Loucy (cell line): ENCODE measurements at regions not wholly inside any gene's neighbourhood (a gene's known extent, or its start where the extent isn't known, plus 50 kb on each side); places are given as distances from the start of the nearest gene placed in this dataset.

Source experiments
- H2AFZ ChIP-seq: fragments of 200-600 bp; sonication (generic); 2 replicates; pipeline ENCODE4 v1.6.0; 2016; ENCODE audit warnings: antibody characterized with exemption, mild to moderate bottlenecking, low read length, moderate library complexity
- H3F3A ChIP-seq: fragments of 200-600 bp; 2 replicates; pipeline ENCODE4 v1.6.0; 2016; ENCODE audit warnings: antibody characterized with exemption, low read depth, mild to moderate bottlenecking
- H3K27me3 ChIP-seq: fragments of 200-600 bp; sonication (generic); 2 replicates; pipeline ENCODE4 v1.6.1; 2014; ENCODE audit warnings: low read length, mild to moderate bottlenecking; ENCODE audit not compliant: insufficient read depth, poor library complexity, severe bottlenecking
- H3K36me3 ChIP-seq: fragments of 200-600 bp; sonication (generic); 2 replicates; pipeline ENCODE4 v1.6.1; 2016; ENCODE audit warnings: low read length; ENCODE audit not compliant: insufficient read depth
- H3K4me1 ChIP-seq: fragments of 200-600 bp; sonication (generic); 2 replicates; pipeline ENCODE4 v1.5.1; 2014; ENCODE audit warnings: low read length, mild to moderate bottlenecking; ENCODE audit not compliant: insufficient read depth, poor library complexity, severe bottlenecking
- H3K4me2 ChIP-seq: fragments of 200-600 bp; sonication (generic); 2 replicates; pipeline ENCODE4 v1.6.0; 2014; ENCODE audit warnings: antibody characterized with exemption, low read length, low read depth, mild to moderate bottlenecking; ENCODE audit not compliant: poor library complexity, severe bottlenecking
- H3K4me3 ChIP-seq: fragments of 200-600 bp; sonication (generic); 2 replicates; pipeline ENCODE4 v1.5.1; 2014; ENCODE audit warnings: low read length, mild to moderate bottlenecking, mixed read lengths; ENCODE audit not compliant: poor library complexity, severe bottlenecking
- H3K79me2 ChIP-seq: fragments of 200-600 bp; sonication (generic); 2 replicates; pipeline ENCODE4 v1.6.1; 2014; ENCODE audit warnings: low read length; ENCODE audit not compliant: insufficient read depth
- H3K9ac ChIP-seq: fragments of 200-600 bp; sonication (generic); 2 replicates; pipeline ENCODE4 v1.6.0; 2014; ENCODE audit warnings: mild to moderate bottlenecking, low read depth, low read length, moderate library complexity; ENCODE audit not compliant: poor library complexity, severe bottlenecking
- H3K9me2 ChIP-seq: fragments of 200-600 bp; sonication (generic); replicated peaks from 2 replicates; pipeline ENCODE4 v1.6.1; 2016; ENCODE audit warnings: low read depth, low read length, mixed read lengths
- H3K9me3 ChIP-seq: fragments of 200-600 bp; sonication (generic); 2 replicates; pipeline ENCODE4 v1.6.1; 2014; ENCODE audit warnings: mild to moderate bottlenecking, antibody characterized with exemption, low read length, low read depth; ENCODE audit not compliant: insufficient read depth
- H4K20me1 ChIP-seq: fragments of 200-600 bp; sonication (generic); 2 replicates; pipeline ENCODE4 v1.6.0; 2014; ENCODE audit warnings: antibody characterized with exemption, low read length, mild to moderate bottlenecking; ENCODE audit not compliant: insufficient read depth, poor library complexity, severe bottlenecking
- CTCF ChIP-seq: fragments of 200-600 bp; sonication (generic); conservative IDR thresholded peaks from 2 replicates; pipeline ENCODE4 v1.5.1; 2014; ENCODE audit warnings: mild to moderate bottlenecking, antibody characterized with exemption, low read length
- EZH2phosphoT487 ChIP-seq: fragments of 200-600 bp; IDR thresholded peaks from 2 replicates; pipeline ENCODE4 v1.6.1; 2018; ENCODE audit warnings: antibody characterized with exemption, mild to moderate bottlenecking, moderate library complexity, borderline replicate concordance

- Histone ChIP-seq H3K79me2 (no peaks in the 10 kb centered on the region), H3K27me3 (no peaks in the 10 kb centered on the region), H3K9me2 (no peaks in the 10 kb centered on the region), H3K4me3 (no peak overlapping the region), H3K36me3 (no peaks in the 10 kb centered on the region), H3K4me2 (no peak overlapping the region), H3K4me1 (peaks cover 4% of the 10 kb centered on the region), H2AFZ (no peak overlapping the region), H3K9ac (no peak overlapping the region), H3F3A (no peaks in the 10 kb centered on the region), H4K20me1 (no peaks in the 10 kb centered on the region), H3K9me3 (no peaks in the 10 kb centered on the region)
- TF ChIP-seq CTCF (no peak), EZH2phosphoT487 (no peak)
These were observed 190.1 kb downstream of the OMA1 start for GRCh38 chr1:58356402-58356801.

DNA sequence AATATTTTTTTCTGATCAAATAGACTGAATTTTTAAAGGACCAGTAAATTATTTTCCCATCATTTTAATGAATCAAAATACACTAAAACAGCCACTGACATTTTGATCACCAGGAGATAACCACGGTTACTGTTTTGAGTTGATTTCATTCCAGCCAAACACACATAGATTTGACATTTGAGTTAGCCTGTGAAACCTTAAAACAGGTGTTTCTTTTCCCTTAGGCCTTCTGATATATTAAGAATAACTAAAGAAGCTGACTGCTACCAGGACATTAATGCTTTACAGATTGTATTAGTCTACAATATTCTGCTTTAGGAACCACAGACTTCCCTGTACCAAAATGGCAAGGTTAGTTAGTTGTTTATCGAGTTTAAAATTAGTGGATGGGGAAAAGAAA is 193.4 kb downstream of the OMA1 start:
- no peak for TF ChIP-seq CTCF
- no peak for TF ChIP-seq EZH2phosphoT487
- Histone ChIP-seq H4K20me1 (no peaks in the 10 kb centered on the region), H3K9me3 (no peaks in the 10 kb centered on the region), H3K9ac (no peak overlapping the region), H3F3A (no peaks in the 10 kb centered on the region), H3K4me3 (no peak overlapping the region), H3K9me2 (no peaks in the 10 kb centered on the region), H3K27me3 (no peaks in the 10 kb centered on the region), H3K36me3 (no peaks in the 10 kb centered on the region), H3K79me2 (no peaks in the 10 kb centered on the region), H2AFZ (peak overlapping the region; percentile 54; the same call in 1 of the 2 replicates), H3K4me1 (no peaks in the 10 kb centered on the region), H3K4me2 (no peak overlapping the region)

GRCh38 chr1:58352476-58353092 is 193.9 kb downstream of the OMA1 start:
- H3K4me2 ChIP-seq: no peak overlapping the region
- no peaks in the 10 kb centered on the region for H3K9me3 ChIP-seq
- H3K79me2 ChIP-seq: no peaks in the 10 kb centered on the region
- no peaks in the 10 kb centered on the region for H3F3A ChIP-seq
- H4K20me1 ChIP-seq: no peaks in the 10 kb centered on the region
- H3K4me1 ChIP-seq: no peaks in the 10 kb centered on the region
- H3K9ac ChIP-seq: no peak overlapping the region
- H3K36me3 ChIP-seq: no peaks in the 10 kb centered on the region
- H3K9me2 ChIP-seq: no peaks in the 10 kb centered on the region
- H3K27me3 ChIP-seq: no peaks in the 10 kb centered on the region
- H2AFZ ChIP-seq: peak overlapping the region; percentile 54; the same call in 1 of the 2 replicates
- no peak for TF ChIP-seq EZH2phosphoT487
- TF ChIP-seq CTCF: peak; percentile 54
- H3K4me3 ChIP-seq: no peak overlapping the region
